Keratinocyte (primary cell): ENCODE measurements at regions not wholly inside any gene's neighbourhood (a gene's known extent, or its start where the extent isn't known, plus 50 kb on each side); places are given as distances from the start of the nearest gene placed in this dataset.
A peak's percentile ranks its signal among the peaks of the same experiment; 100 is the strongest.

Experiments used
- DNase-seq: peaks from one replicate; pipeline ENCODE4 v3.0.0-alpha.2; 2011; ENCODE audit warnings: low read depth, missing footprints, low spot score
- FAIRE-seq: peaks from 2 replicates; lab custom pipeline; 2011; peaks lifted over from hg19 to GRCh38; lab: Jason Lieb, UNC
- H2AFZ ChIP-seq: 2 replicates; pipeline ENCODE4 v1.6.0; 2012; ENCODE audit warnings: low read length, control low read depth, inconsistent platforms; ENCODE audit not compliant: control insufficient read depth
- H3K27ac ChIP-seq: 2 replicates; pipeline ENCODE4 v1.5.1; 2011; ENCODE audit warnings: low read length; ENCODE audit not compliant: control insufficient read depth, insufficient read depth
- H3K27me3 ChIP-seq: 3 replicates; pipeline ENCODE4 v1.6.0; 2011; ENCODE audit warnings: low read length; ENCODE audit not compliant: control insufficient read depth, insufficient read depth; ENCODE audit errors: extremely low read depth
- H3K36me3 ChIP-seq, 2 experiments: 2 replicates in 1 of 2; 3 replicates in 1 of 2; pipeline ENCODE4 v1.5.1; 2011; ENCODE audit warnings: low read length in 2 of 2, mild to moderate bottlenecking in 1 of 2; ENCODE audit not compliant: control insufficient read depth in 2 of 2, insufficient read depth in 2 of 2; ENCODE audit errors: extremely low read depth in 1 of 2
- H3K4me1 ChIP-seq: 3 replicates; pipeline ENCODE4 v1.5.1; 2011; ENCODE audit warnings: low read length; ENCODE audit not compliant: control insufficient read depth, insufficient read depth; ENCODE audit errors: extremely low read depth
- H3K4me2 ChIP-seq: 3 replicates; pipeline ENCODE4 v1.6.0; 2011; ENCODE audit warnings: low read depth, low read length; ENCODE audit not compliant: control insufficient read depth, insufficient read depth; ENCODE audit errors: extremely low read depth
- H3K4me3 ChIP-seq, 3 experiments: fragments of 200-600 bp in 1 of 3; sonication (generic) in 1 of 3; 2 replicates in 2 of 3; 3 replicates in 1 of 3; pipeline ENCODE4 v1.5.1; 2011 to 2016; ENCODE audit warnings: low read length in 3 of 3, mild to moderate bottlenecking in 3 of 3, control low read depth in 2 of 3, inconsistent platforms in 1 of 3, low read depth in 1 of 3, mixed read lengths in 1 of 3, mixed run types in 1 of 3, moderate library complexity in 1 of 3; ENCODE audit not compliant: control insufficient read depth in 2 of 3, insufficient read depth in 2 of 3; ENCODE audit errors: extremely low read depth in 1 of 3
- H3K79me2 ChIP-seq: 2 replicates; pipeline ENCODE4 v1.6.0; 2012; ENCODE audit warnings: low read length; ENCODE audit not compliant: control insufficient read depth, insufficient read depth
- H3K9ac ChIP-seq: 3 replicates; pipeline ENCODE4 v1.6.0; 2011; ENCODE audit warnings: low read length; ENCODE audit not compliant: control insufficient read depth, insufficient read depth; ENCODE audit errors: extremely low read depth
- H3K9me1 ChIP-seq: 3 replicates; pipeline ENCODE4 v1.6.0; 2011; ENCODE audit warnings: low read length; ENCODE audit not compliant: control insufficient read depth, insufficient read depth; ENCODE audit errors: extremely low read depth
- H3K9me3 ChIP-seq: 2 replicates; pipeline ENCODE4 v1.5.1; 2012; ENCODE audit warnings: low read depth, low read length; ENCODE audit not compliant: control insufficient read depth
- H4K20me1 ChIP-seq: 3 replicates; pipeline ENCODE4 v1.6.0; 2011; ENCODE audit warnings: low read length; ENCODE audit not compliant: control insufficient read depth, insufficient read depth; ENCODE audit errors: extremely low read depth
- CTCF ChIP-seq, 3 experiments: IDR thresholded peaks in 1 of 3; conservative IDR thresholded peaks in 1 of 3; optimal IDR thresholded peaks in 1 of 3; 2 replicates in 2 of 3; 3 replicates in 1 of 3; pipeline versions ENCODE3 to v1.5.1; 2011; ENCODE audit warnings: low read length in 3 of 3, mild to moderate bottlenecking in 3 of 3, moderate library complexity in 2 of 3, control low read depth in 1 of 3, inconsistent platforms in 1 of 3; ENCODE audit not compliant: insufficient read depth in 2 of 3; ENCODE audit errors: extremely low read depth in 1 of 3
- EZH2 ChIP-seq: IDR thresholded peaks from one replicate; pipeline ENCODE4 v1.6.1; 2012; ENCODE audit warnings: inconsistent platforms, mild to moderate bottlenecking, low read length, moderate library complexity
- dilution Hi-C: fragments of 300-500 bp; cut with MboI; formaldehyde crosslinking; loops from one replicate; pipeline ENCODE4 v1.7.0; 2020; ENCODE audit warnings: low sequenced_read_pairs; ENCODE audit not compliant: extremely low pct_ligation_motif_present

- peak overlapping the region; percentile 50 for H2AFZ ChIP-seq
- peak overlapping the region; percentile 85 for H3K27ac ChIP-seq
- H3K9me3 ChIP-seq, result no peaks in the 10 kb centered on the region
- H3K4me3 ChIP-seq, result peak overlapping the region in 2 of 3 experiments; percentile 11
- peaks cover 26% of the 10 kb centered on the region for H3K4me1 ChIP-seq
- H3K36me3 ChIP-seq, result no peaks in the 10 kb centered on the region
- H3K79me2 ChIP-seq, result no peaks in the 10 kb centered on the region
- H3K9ac ChIP-seq, result peak overlapping the region; percentile 45
- no peaks in the 10 kb centered on the region for H3K9me1 ChIP-seq
- peak; percentile 53 for FAIRE-seq
- peak overlapping the region; percentile 79 for H3K4me2 ChIP-seq
- H3K27me3 ChIP-seq, result no peaks in the 10 kb centered on the region
- dilution Hi-C loops, result no loop called here
- H4K20me1 ChIP-seq, result no peaks in the 10 kb centered on the region
- no peak for DNase-seq
- TF ChIP-seq CTCF (optimal IDR thresholded peaks at IDR 0.05 in 1 of 3, IDR thresholded peaks at IDR 0.05 in 1 of 3, conservative IDR thresholded peaks at IDR 0.05 in 1 of 3; ENCODE audit: extremely low read depth in 1 of 3, insufficient read depth in 2 of 3, low read length in 3 of 3) (no peak), EZH2 (no peak)
These were observed 505.5 kb upstream of the FAM98A start for GRCh38 chr2:34104601-34105000.

GRCh38 chr2:34103437-34103836, 504.3 kb upstream of the FAM98A start:
- H2AFZ ChIP-seq, result no peak overlapping the region
- TF ChIP-seq CTCF (optimal IDR thresholded peaks at IDR 0.05 in 1 of 3, IDR thresholded peaks at IDR 0.05 in 1 of 3, conservative IDR thresholded peaks at IDR 0.05 in 1 of 3; ENCODE audit: extremely low read depth in 1 of 3, insufficient read depth in 2 of 3, low read length in 3 of 3) (no peak), EZH2 (no peak)
- dilution Hi-C loops, result no loop called here
- no peaks in the 10 kb centered on the region for H3K79me2 ChIP-seq
- no peaks in the 10 kb centered on the region for H3K36me3 ChIP-seq
- H3K4me2 ChIP-seq, result no peak overlapping the region
- no peaks in the 10 kb centered on the region for H3K9me3 ChIP-seq
- H4K20me1 ChIP-seq, result no peaks in the 10 kb centered on the region
- no peaks in the 10 kb centered on the region for H3K9me1 ChIP-seq
- H3K27me3 ChIP-seq, result no peaks in the 10 kb centered on the region
- H3K27ac ChIP-seq, result peak overlapping the region; percentile 85
- DNase-seq (no peak), FAIRE-seq (no peak)
- peaks cover 26% of the 10 kb centered on the region for H3K4me1 ChIP-seq
- no peak overlapping the region for H3K9ac ChIP-seq
- no peak overlapping the region for H3K4me3 ChIP-seq
